ENCODE measurements at regions not wholly inside any gene's neighbourhood (a gene's known extent, or its start where the extent isn't known, plus 50 kb on each side); places are given as distances from the start of the nearest gene placed in this dataset.

- H3K4me3 ChIP-seq (ENCODE audit: low read depth, low read length) = no peak overlapping the region
- TF ChIP-seq CTCF (IDR thresholded peaks at IDR 0.05; ENCODE audit: low read depth, low read length) = no peak
- in situ Hi-C loops (cut with HindIII; ENCODE audit: low sequenced_read_pairs) = no loop called here
- peak; percentile 16 for DNase-seq (ENCODE audit: low read depth, low spot score)
These were observed 399.7 kb downstream of the PABPC4L start for GRCh38 chr4:133801883-133802282.

DNA sequence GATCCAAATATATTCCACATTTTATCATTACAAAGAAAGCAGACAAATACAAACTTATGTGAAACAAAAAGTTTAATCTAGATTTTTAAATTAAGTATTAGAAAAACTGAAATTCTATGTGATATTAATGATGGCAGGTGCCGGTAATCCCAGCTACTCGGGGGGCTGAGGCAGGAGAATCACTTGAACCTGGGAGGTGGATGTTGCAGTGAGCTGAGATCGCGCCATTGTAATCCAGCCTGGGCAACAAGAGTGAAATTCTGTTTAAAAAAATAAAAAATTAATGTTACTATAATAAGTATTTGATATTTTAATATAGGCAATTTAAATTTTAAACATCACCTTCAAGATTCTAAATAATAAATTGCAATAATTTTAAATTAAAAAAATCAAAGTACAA lies 400.6 kb downstream of the PABPC4L start:
- no peak for TF ChIP-seq CTCF (IDR thresholded peaks at IDR 0.05; ENCODE audit: low read depth, low read length)
- H3K4me3 ChIP-seq (ENCODE audit: low read depth, low read length) = no peak overlapping the region
- no peak for DNase-seq (ENCODE audit: low read depth, low spot score)
- in situ Hi-C loops (cut with HindIII; ENCODE audit: low sequenced_read_pairs) = no loop called here

GRCh38 chr4:133799717-133800315 lies 401.8 kb downstream of the PABPC4L start:
- in situ Hi-C loops (cut with HindIII; ENCODE audit: low sequenced_read_pairs) = no loop called here
- DNase-seq (ENCODE audit: low read depth, low spot score) = no peak
- no peak overlapping the region for H3K4me3 ChIP-seq (ENCODE audit: low read depth, low read length)
- no peak for TF ChIP-seq CTCF (IDR thresholded peaks at IDR 0.05; ENCODE audit: low read depth, low read length)

GRCh38 chr4:133777661-133778060 lies 423.9 kb downstream of the PABPC4L start:
- in situ Hi-C loops (cut with HindIII; ENCODE audit: low sequenced_read_pairs) = no loop called here
- no peak overlapping the region for H3K4me3 ChIP-seq (ENCODE audit: low read depth, low read length)
- DNase-seq (ENCODE audit: low read depth, low spot score) = no peak
- no peak for TF ChIP-seq CTCF (IDR thresholded peaks at IDR 0.05; ENCODE audit: low read depth, low read length)

GRCh38 chr4:133776961-133777360 lies 424.6 kb downstream of the PABPC4L start:
- in situ Hi-C loops (cut with HindIII; ENCODE audit: low sequenced_read_pairs) = no loop called here
- no peak overlapping the region for H3K4me3 ChIP-seq (ENCODE audit: low read depth, low read length)
- no peak for TF ChIP-seq CTCF (IDR thresholded peaks at IDR 0.05; ENCODE audit: low read depth, low read length)

DNA sequence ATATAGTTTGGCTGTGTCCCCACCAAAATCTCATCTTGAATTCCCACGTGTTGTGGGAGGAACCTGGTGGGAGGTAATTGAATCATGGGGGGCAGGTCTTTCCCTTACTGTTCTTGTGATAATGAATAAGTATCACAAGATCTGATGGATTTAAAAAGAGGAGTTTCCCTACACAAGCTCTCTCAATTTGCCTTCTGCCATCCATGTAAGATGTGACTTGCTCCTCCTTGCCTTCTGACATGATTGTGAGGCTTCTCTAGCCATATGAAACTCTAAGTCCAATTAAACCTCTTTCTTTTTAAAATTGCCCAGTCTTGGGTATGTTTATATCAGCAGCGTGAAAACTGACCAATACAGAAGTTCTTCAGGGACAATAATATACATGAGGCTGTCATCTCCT lies 425.1 kb downstream of the PABPC4L start:
- no peak for DNase-seq (ENCODE audit: low read depth, low spot score)
- no peak overlapping the region for H3K4me3 ChIP-seq (ENCODE audit: low read depth, low read length)
- no peak for TF ChIP-seq CTCF (IDR thresholded peaks at IDR 0.05; ENCODE audit: low read depth, low read length)
- in situ Hi-C loops (cut with HindIII; ENCODE audit: low sequenced_read_pairs) = no loop called here

More at GRCh38 chr4:133776961-133777360, 424.6 kb downstream of the PABPC4L start:
- no peak for DNase-seq (ENCODE audit: low read depth, low spot score)

Data from astrocyte of the spinal cord (primary cell).